ENCODE measurements at regions not wholly inside any gene's neighbourhood (a gene's known extent, or its start where the extent isn't known, plus 50 kb on each side); places are given as distances from the start of the nearest gene placed in this dataset.

DNA sequence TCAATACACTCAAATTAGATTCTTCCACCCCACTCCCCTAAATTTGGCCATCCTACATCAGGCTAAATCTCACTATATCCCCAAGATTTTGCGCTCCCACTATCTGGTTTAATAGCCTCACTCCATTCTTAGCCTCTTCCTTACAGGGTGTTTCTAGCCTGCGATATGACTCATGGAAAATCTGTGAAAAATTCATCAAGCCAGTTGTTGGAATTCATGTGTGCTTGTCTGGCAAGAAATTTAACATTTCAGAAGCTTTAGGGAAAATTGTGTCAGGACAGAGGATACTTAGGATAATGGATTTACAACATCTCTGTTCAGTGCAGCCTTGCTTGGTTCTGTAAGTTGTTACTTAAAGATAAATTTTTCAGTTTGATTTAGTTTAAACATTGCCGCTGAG, 1249.9 kb upstream of the AUTS2 start:
- Mint-ChIP-seq H3K9me3 (ENCODE audit: unreplicated experiment) (peaks cover 43% of the 10 kb centered on the region), H3K36me3 (ENCODE audit: low read depth, unreplicated experiment) (no peaks in the 10 kb centered on the region), H3K4me1 (ENCODE audit: unreplicated experiment) (no peaks in the 10 kb centered on the region), H3K27me3 (ENCODE audit: unreplicated experiment) (no peaks in the 10 kb centered on the region), H3K4me3 (ENCODE audit: unreplicated experiment) (no peak overlapping the region), H3K27ac (ENCODE audit: unreplicated experiment) (no peak overlapping the region)
- TF ChIP-seq, protein P1, sequence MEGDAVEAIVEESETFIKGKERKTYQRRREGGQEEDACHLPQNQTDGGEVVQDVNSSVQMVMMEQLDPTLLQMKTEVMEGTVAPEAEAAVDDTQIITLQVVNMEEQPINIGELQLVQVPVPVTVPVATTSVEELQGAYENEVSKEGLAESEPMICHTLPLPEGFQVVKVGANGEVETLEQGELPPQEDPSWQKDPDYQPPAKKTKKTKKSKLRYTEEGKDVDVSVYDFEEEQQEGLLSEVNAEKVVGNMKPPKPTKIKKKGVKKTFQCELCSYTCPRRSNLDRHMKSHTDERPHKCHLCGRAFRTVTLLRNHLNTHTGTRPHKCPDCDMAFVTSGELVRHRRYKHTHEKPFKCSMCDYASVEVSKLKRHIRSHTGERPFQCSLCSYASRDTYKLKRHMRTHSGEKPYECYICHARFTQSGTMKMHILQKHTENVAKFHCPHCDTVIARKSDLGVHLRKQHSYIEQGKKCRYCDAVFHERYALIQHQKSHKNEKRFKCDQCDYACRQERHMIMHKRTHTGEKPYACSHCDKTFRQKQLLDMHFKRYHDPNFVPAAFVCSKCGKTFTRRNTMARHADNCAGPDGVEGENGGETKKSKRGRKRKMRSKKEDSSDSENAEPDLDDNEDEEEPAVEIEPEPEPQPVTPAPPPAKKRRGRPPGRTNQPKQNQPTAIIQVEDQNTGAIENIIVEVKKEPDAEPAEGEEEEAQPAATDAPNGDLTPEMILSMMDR (IDR thresholded peaks at IDR 0.05; ENCODE audit: unreplicated experiment): no peak
- no peak for DNase-seq (ENCODE audit: low spot score)

DNA sequence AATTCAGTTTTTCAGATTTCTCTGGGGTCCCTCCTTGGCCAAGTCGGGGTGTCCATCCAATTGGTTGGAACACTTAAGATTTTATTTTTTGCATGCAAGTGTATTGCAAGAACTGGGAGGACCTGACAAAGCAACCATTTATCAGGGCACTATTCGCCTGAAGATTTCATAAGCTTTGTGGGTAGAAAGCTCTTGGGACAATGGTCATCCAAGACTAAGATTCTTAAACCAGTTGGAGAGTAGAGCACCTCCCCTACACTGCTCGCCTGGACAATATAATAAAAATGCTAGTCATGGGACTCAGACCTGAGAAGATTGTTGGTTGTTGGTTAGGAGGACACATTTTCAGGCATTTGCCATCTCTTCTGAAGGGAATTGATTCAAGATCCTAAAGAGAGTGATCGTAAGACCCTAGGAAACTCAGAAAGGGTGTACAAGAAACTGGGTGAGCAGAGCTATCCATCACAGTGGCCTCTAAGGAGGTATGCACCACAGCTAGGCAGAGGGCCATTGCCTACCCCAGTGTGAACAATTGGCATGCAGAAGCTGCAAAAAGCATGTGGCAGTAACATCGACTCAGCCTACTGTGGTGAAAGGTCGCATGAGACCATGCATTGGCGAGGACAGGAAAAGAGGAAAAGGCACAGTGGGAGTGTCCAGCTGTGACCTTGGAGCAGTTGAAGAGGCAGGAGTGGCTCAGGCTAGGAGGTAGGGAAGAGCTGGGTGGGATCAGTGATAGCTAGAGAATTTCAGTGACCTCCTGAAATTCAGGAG, 1235.3 kb upstream of the AUTS2 start:
- Mint-ChIP-seq H3K27ac (ENCODE audit: unreplicated experiment) (no peak overlapping the region), H3K36me3 (ENCODE audit: low read depth, unreplicated experiment) (peaks cover 10% of the 10 kb centered on the region), H3K27me3 (ENCODE audit: unreplicated experiment) (peaks cover 8% of the 10 kb centered on the region), H3K9me3 (ENCODE audit: unreplicated experiment) (peaks cover 40% of the 10 kb centered on the region), H3K4me3 (ENCODE audit: unreplicated experiment) (no peak overlapping the region), H3K4me1 (ENCODE audit: unreplicated experiment) (no peaks in the 10 kb centered on the region)
- TF ChIP-seq, protein P1 (IDR thresholded peaks at IDR 0.05; ENCODE audit: unreplicated experiment): no peak
- no peak for DNase-seq (ENCODE audit: low spot score)

DNA sequence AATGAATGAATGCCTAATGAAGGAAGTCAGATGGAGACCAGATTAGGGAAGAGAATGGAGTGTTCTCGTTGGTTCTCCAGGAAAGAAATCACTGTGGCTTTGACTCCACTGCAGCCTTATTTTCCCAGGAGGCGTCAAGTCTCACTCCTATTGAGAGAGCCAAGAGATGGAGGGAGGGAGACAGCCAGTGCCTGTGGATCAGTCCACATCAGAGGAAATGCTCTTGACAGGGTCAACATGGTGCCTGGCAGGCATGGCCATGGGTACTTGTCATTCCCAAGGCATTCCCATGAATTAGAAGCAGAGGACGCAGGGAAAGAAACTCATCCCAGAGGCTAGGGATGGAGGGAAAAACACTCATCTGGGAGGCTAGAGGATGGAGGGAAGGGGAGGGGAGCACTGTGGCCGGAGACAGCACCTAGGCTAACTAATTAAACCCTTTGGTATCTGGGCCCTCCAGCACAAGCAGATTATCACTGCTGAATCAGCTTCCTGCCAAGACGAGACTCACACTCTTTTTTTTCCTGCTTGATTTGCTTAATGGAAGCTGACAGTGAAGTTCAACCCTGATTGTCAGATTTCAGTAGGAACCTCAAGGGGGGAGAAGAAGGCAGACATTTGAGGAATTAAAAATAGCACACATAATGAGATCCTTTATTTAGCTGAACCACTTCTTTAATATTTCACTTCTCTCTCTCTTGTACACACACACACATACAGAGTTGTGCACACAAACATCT, 1233.2 kb upstream of the AUTS2 start:
- H3K27me3 Mint-ChIP-seq (ENCODE audit: unreplicated experiment): peaks cover 5% of the 10 kb centered on the region
- peaks cover 53% of the 10 kb centered on the region for H3K9me3 Mint-ChIP-seq (ENCODE audit: unreplicated experiment)
- TF ChIP-seq, protein P1 (IDR thresholded peaks at IDR 0.05; ENCODE audit: unreplicated experiment): no peak
- no peak for DNase-seq (ENCODE audit: low spot score)
- H3K36me3 Mint-ChIP-seq (ENCODE audit: low read depth, unreplicated experiment): peaks cover 18% of the 10 kb centered on the region
- no peaks in the 10 kb centered on the region for H3K4me1 Mint-ChIP-seq (ENCODE audit: unreplicated experiment)
- H3K27ac Mint-ChIP-seq (ENCODE audit: unreplicated experiment): no peak overlapping the region
- H3K4me3 Mint-ChIP-seq (ENCODE audit: unreplicated experiment): no peak overlapping the region

DNA sequence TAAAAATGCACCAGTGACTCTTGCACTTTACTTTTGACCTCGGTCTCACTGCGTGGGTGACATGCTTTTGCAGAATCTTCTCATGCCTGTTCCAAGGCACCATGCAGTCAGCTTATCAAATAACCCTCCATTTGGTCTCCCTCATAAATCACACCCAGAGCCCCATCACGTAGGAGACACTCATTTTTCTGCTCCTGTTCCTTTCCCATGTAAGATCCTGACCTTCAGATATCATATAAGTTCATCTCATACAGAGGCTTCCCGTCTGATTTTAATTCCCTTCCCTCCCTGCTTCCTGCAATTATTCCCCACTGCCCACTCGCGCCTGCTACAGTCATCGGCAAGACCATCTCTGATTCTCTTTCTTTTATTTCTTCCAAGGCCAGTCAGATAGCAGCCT, 1226.3 kb upstream of the AUTS2 start:
- H3K27ac Mint-ChIP-seq (ENCODE audit: unreplicated experiment): no peak overlapping the region
- H3K9me3 Mint-ChIP-seq (ENCODE audit: unreplicated experiment): peaks cover 54% of the 10 kb centered on the region
- no peak overlapping the region for H3K4me3 Mint-ChIP-seq (ENCODE audit: unreplicated experiment)
- peaks cover 8% of the 10 kb centered on the region for H3K36me3 Mint-ChIP-seq (ENCODE audit: low read depth, unreplicated experiment)
- no peak for DNase-seq (ENCODE audit: low spot score)
- no peaks in the 10 kb centered on the region for H3K4me1 Mint-ChIP-seq (ENCODE audit: unreplicated experiment)
- TF ChIP-seq, protein P1 (IDR thresholded peaks at IDR 0.05; ENCODE audit: unreplicated experiment): no peak
- H3K27me3 Mint-ChIP-seq (ENCODE audit: unreplicated experiment): peaks cover 2% of the 10 kb centered on the region

DNA sequence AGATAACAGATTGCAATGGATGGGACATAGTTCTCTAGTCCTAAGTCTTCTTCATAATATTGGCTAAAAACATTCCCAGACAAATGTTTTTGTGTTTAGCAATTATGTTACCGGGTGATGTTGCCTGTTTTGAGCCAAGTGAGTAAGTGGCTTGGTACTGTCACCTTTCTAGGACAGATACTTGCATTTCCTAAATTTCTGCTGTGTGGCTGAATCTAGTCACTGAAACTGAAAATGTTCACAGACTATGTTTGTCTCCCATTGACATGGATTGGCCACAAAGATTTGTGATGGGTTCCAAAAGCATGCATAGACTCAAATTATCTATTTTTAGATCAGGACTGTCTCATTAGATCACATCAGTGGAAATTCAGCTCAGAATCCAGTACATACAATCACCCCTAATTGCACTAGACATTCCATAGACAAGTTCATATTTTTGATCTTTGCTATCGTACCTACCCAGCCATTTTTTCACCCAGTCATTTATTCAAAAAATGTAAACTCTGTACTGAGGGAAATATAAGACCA, 1222.1 kb upstream of the AUTS2 start:
- Mint-ChIP-seq H3K9me3 (ENCODE audit: unreplicated experiment) (peaks cover 38% of the 10 kb centered on the region), H3K4me1 (ENCODE audit: unreplicated experiment) (no peaks in the 10 kb centered on the region), H3K27ac (ENCODE audit: unreplicated experiment) (no peak overlapping the region), H3K36me3 (ENCODE audit: low read depth, unreplicated experiment) (peaks cover 2% of the 10 kb centered on the region), H3K4me3 (ENCODE audit: unreplicated experiment) (no peak overlapping the region), H3K27me3 (ENCODE audit: unreplicated experiment) (peaks cover 2% of the 10 kb centered on the region)
- no peak for DNase-seq (ENCODE audit: low spot score)
- TF ChIP-seq, protein P1 (IDR thresholded peaks at IDR 0.05; ENCODE audit: unreplicated experiment): no peak
